Fibroblast of lung (primary cell): ENCODE measurements at regions not wholly inside any gene's neighbourhood (a gene's known extent, or its start where the extent isn't known, plus 50 kb on each side); places are given as distances from the start of the nearest gene placed in this dataset.

Experiments
- CTCF ChIP-seq, 2 donors: IDR thresholded peaks in 1 of 2; conservative IDR thresholded peaks in 1 of 2; 1 replicate in 1 of 2; 2 replicates in 1 of 2; pipeline ENCODE4 v1.5.1; 2011 to 2012; ENCODE audit warnings: low read length in 2 of 2, control low read depth in 1 of 2, inconsistent platforms in 1 of 2, low read depth in 1 of 2, mild to moderate bottlenecking in 1 of 2
- EZH2 ChIP-seq: IDR thresholded peaks from 2 replicates; pipeline ENCODE4 v1.5.1; 2012; ENCODE audit warnings: low read length, control low read depth, mild to moderate bottlenecking; ENCODE audit errors: missing control alignments

GRCh38 chrX:131752493-131753198, 208.8 kb downstream of the OR13H1 start:
- no peak for TF ChIP-seq CTCF (conservative IDR thresholded peaks at IDR 0.05 in 1 of 2, IDR thresholded peaks at IDR 0.05 in 1 of 2; ENCODE audit: low read depth in 1 of 2, low read length in 2 of 2)
- no peak for TF ChIP-seq EZH2
